Neural progenitor cell (in vitro differentiated cells): ENCODE measurements at regions not wholly inside any gene's neighbourhood (a gene's known extent, or its start where the extent isn't known, plus 50 kb on each side); places are given as distances from the start of the nearest gene placed in this dataset.

Experiments
- CTCF ChIP-seq: fragments of 200-600 bp; sonication (generic); IDR thresholded peaks from 2 replicates; pipeline ENCODE4 v1.5.1; 2017; ENCODE audit warnings: antibody characterized with exemption, mild to moderate bottlenecking
- EZH2 ChIP-seq: fragments of 200-600 bp; sonication (generic); IDR thresholded peaks from 2 replicates; pipeline ENCODE4 v1.6.1; 2017; ENCODE audit warnings: antibody characterized with exemption, mild to moderate bottlenecking, moderate library complexity

- no peak for TF ChIP-seq CTCF
- TF ChIP-seq EZH2, result no peak
These were observed 96.3 kb upstream of the SOX1 start for GRCh38 chr13:111970494-111971141.
